Left renal pelvis (tissue), 4 donors: ENCODE measurements at regions not wholly inside any gene's neighbourhood (a gene's known extent, or its start where the extent isn't known, plus 50 kb on each side); places are given as distances from the start of the nearest gene placed in this dataset.
"Not testable (repeated sequence)": the region's sequence is repeated elsewhere in the genome, so short reads cannot be mapped to it uniquely, and the experiment has no call there.

Experiments used
- DNase-seq, 4 donors: peaks; one replicate each; pipeline ENCODE4 v3.0.0-alpha.2; 2013; ENCODE audit warnings: low read depth in 4 of 4, low spot score in 3 of 4

- no peak for DNase-seq
These were observed 1214.6 kb downstream of the CDH11 start for GRCh38 chr16:63907251-63907650.

GRCh38 chr16:63904930-63905329, 1216.9 kb downstream of the CDH11 start:
- DNase-seq: no peak

GRCh38 chr16:63904182-63904581, 1217.7 kb downstream of the CDH11 start:
- DNase-seq: no peak

GRCh38 chr16:63896383-63897109, 1225.3 kb downstream of the CDH11 start:
- no peak for DNase-seq

- no peak for DNase-seq
These were observed 1231.1 kb downstream of the CDH11 start for GRCh38 chr16:63890723-63891122.

- DNase-seq: no peak
These were observed 1231.8 kb downstream of the CDH11 start for GRCh38 chr16:63890081-63890480.

- no peak for DNase-seq
These were observed 1238.8 kb downstream of the CDH11 start for GRCh38 chr16:63883091-63883490.

GRCh38 chr16:63882576-63882975, 1239.3 kb downstream of the CDH11 start:
- DNase-seq: no peak

GRCh38 chr16:63880948-63881347, 1240.9 kb downstream of the CDH11 start:
- no peak for DNase-seq

- no peak for DNase-seq
These were observed 1244.5 kb downstream of the CDH11 start for GRCh38 chr16:63877401-63877800.

GRCh38 chr16:63876103-63876502, 1245.8 kb downstream of the CDH11 start:
- DNase-seq: no peak

- not testable (repeated sequence) for DNase-seq
These were observed 1261.2 kb downstream of the CDH11 start for GRCh38 chr16:63860700-63861099.

GRCh38 chr16:63856537-63856936, 1265.3 kb downstream of the CDH11 start:
- no peak for DNase-seq

- no peak for DNase-seq
These were observed 1270.9 kb downstream of the CDH11 start for GRCh38 chr16:63850979-63851378.

GRCh38 chr16:63841271-63841670, 1280.6 kb downstream of the CDH11 start:
- DNase-seq: no peak

GRCh38 chr16:63830061-63830460, 1291.8 kb downstream of the CDH11 start:
- DNase-seq: no peak

GRCh38 chr16:63822818-63823217, 1299.0 kb downstream of the CDH11 start:
- no peak for DNase-seq

GRCh38 chr16:63816276-63816675, 1305.6 kb downstream of the CDH11 start:
- no peak for DNase-seq

- no peak for DNase-seq
These were observed 1308.0 kb downstream of the CDH11 start for GRCh38 chr16:63813862-63814261.

- no peak for DNase-seq
These were observed 1313.1 kb downstream of the CDH11 start for GRCh38 chr16:63808730-63809129.

GRCh38 chr16:63806794-63807506, 1314.9 kb downstream of the CDH11 start:
- no peak for DNase-seq

- no peak for DNase-seq
These were observed 1317.7 kb downstream of the CDH11 start for GRCh38 chr16:63804126-63804525.
